K562 (cell line): ENCODE measurements at regions not wholly inside any gene's neighbourhood (a gene's known extent, or its start where the extent isn't known, plus 50 kb on each side); places are given as distances from the start of the nearest gene placed in this dataset.

Source experiments
- ATAC-seq: fragments of 200-7000 bp; cut with Tn5 transposase; 3 replicates; pipeline ENCODE4 v1.9.1; 2020; ENCODE audit warnings: moderate library complexity
- BruUV-seq: library from RNA; stranded (reverse); fragments of 400-500 nt; replicated peaks from 2 replicates; lab custom pipeline; 2021; lab: Mats Ljungman, UMichigan
- CTCF ChIA-PET: fragments of 300-600 bp; formaldehyde crosslinking; extraction: SDS; loops from one replicate; lab custom pipeline; 2021; ENCODE audit warnings: low intra/inter-chr PET ratio; lab: Yijun Ruan, JAX
- POLR2A ChIA-PET: fragments of 300-600, 350-650 bp; sonication (Branson Sonifier 250); formaldehyde crosslinking; extraction: SDS; loops from one replicate; lab custom pipeline; 2021; ENCODE audit warnings: antibody characterized with exemption, inconsistent platforms; lab: Yijun Ruan, JAX
- DNase-seq, 4 experiments: peaks; one replicate each; pipeline versions ENCODE4 v3.0.0 to v3.0.0-alpha.2; 2011 to 2018; ENCODE audit warnings: low spot score in 3 of 4, mixed read lengths in 3 of 4; ENCODE audit errors: extremely low read depth in 1 of 4
- FAIRE-seq: peaks from 2 replicates; lab custom pipeline; 2011; peaks lifted over from hg19 to GRCh38; lab: Jason Lieb, UNC
- H2AFZ ChIP-seq: 2 replicates; pipeline ENCODE4 v1.6.0; 2011; ENCODE audit warnings: low read depth, low read length, control low read depth, inconsistent platforms
- H3K27ac ChIP-seq: fragments of 200-600 bp; 3 replicates; pipeline ENCODE4 v1.8.0; 2011; ENCODE audit warnings: low read depth, mild to moderate bottlenecking, control low read depth, inconsistent platforms, low read length, moderate library complexity, mixed read lengths; ENCODE audit errors: extremely low read depth
- H3K27me3 ChIP-seq, 2 experiments: fragments of 300-600 bp in 1 of 2; 2 replicates in 1 of 2; 3 replicates in 1 of 2; pipeline versions ENCODE4 v1.6.0 to v1.8.0; 2011; ENCODE audit warnings: inconsistent platforms in 2 of 2, low read length in 2 of 2, mild to moderate bottlenecking in 1 of 2, mixed read lengths in 1 of 2, moderate library complexity in 1 of 2; ENCODE audit not compliant: control insufficient read depth in 2 of 2, insufficient read depth in 2 of 2
- H3K36me3 ChIP-seq: fragments of 300-600 bp; 3 replicates; pipeline ENCODE4 v1.8.0; 2011; ENCODE audit warnings: mild to moderate bottlenecking, low read length, inconsistent platforms; ENCODE audit not compliant: control insufficient read depth, insufficient read depth
- H3K4me1 ChIP-seq, 2 experiments: fragments of 200-600 bp in 1 of 2; replicated peaks in 1 of 2; 2 replicates in 1 of 2; 3 replicates in 1 of 2; pipeline versions ENCODE4 v1.5.1 to v1.8.0; 2011; ENCODE audit warnings: inconsistent platforms in 2 of 2, low read length in 2 of 2, mild to moderate bottlenecking in 1 of 2, mixed read lengths in 1 of 2, moderate library complexity in 1 of 2; ENCODE audit not compliant: control insufficient read depth in 2 of 2, insufficient read depth in 2 of 2
- H3K4me2 ChIP-seq: 2 replicates; pipeline ENCODE4 v1.6.1; 2011; ENCODE audit warnings: low read length, control low read depth, inconsistent platforms, mixed read lengths; ENCODE audit not compliant: insufficient read depth
- H3K4me3 ChIP-seq: fragments of 200-600 bp; sonication (generic), shearing (Covaris generic); 2 replicates; pipeline ENCODE4 v1.5.1; 2016; ENCODE audit warnings: control low read depth, inconsistent platforms
- H3K79me2 ChIP-seq: fragments of 200-600 bp; 3 replicates; pipeline ENCODE4 v1.8.0; 2011; ENCODE audit warnings: low read length, inconsistent platforms; ENCODE audit not compliant: control insufficient read depth, insufficient read depth
- H3K9ac ChIP-seq, 2 experiments: 2 replicates each; pipeline versions ENCODE4 v1.6.0 to v1.6.1; 2011; ENCODE audit warnings: low read depth in 2 of 2, low read length in 2 of 2, control low read depth in 1 of 2, inconsistent platforms in 1 of 2, mild to moderate bottlenecking in 1 of 2, mixed read lengths in 1 of 2; ENCODE audit not compliant: insufficient read depth in 1 of 2
- H3K9me1 ChIP-seq: one replicate; pipeline ENCODE4 v1.6.0; 2011; ENCODE audit warnings: inconsistent platforms, mild to moderate bottlenecking, low read length, moderate library complexity; ENCODE audit not compliant: control insufficient read depth, insufficient read depth
- H3K9me3 ChIP-seq: replicated peaks from 2 replicates; pipeline ENCODE4 v1.5.1; 2011; ENCODE audit warnings: low read depth, low read length, inconsistent platforms; ENCODE audit not compliant: control insufficient read depth, insufficient read depth
- H4K20me1 ChIP-seq: replicated peaks from 2 replicates; pipeline ENCODE4 v1.6.1; 2011; ENCODE audit warnings: low read length, inconsistent platforms, mixed read lengths; ENCODE audit not compliant: control insufficient read depth, insufficient read depth
- ARID3B ChIP-seq: fragments of 250-450 bp; sonication (Bioruptor Pico); IDR thresholded peaks from 2 replicates; pipeline ENCODE4 v1.4.0; 2020; ENCODE audit warnings: borderline replicate concordance
- GABPB1 ChIP-seq: sonication (generic); formaldehyde crosslinking; IDR thresholded peaks from 2 replicates; pipeline ENCODE4 v1.8.0; 2022; ENCODE audit warnings: mild to moderate bottlenecking, missing genetic modification reagents
- GATAD2A ChIP-seq: fragments of 450-650 bp; IDR thresholded peaks from 2 replicates; pipeline ENCODE4 v1.6.1; 2017
- HDAC3 ChIP-seq: fragments of 450-650 bp; IDR thresholded peaks from 2 replicates; pipeline ENCODE4 v1.6.1; 2018; ENCODE audit warnings: borderline replicate concordance, mild to moderate bottlenecking, moderate library complexity; ENCODE audit not compliant: partially characterized antibody
- MCM3 ChIP-seq: fragments of 450-650 bp; IDR thresholded peaks from 2 replicates; pipeline ENCODE4 v1.6.1; 2016
- MXD1 ChIP-seq: fragments of 250-450 bp; sonication (Bioruptor Pico); IDR thresholded peaks from 2 replicates; pipeline ENCODE4 v1.8.0; 2021; ENCODE audit warnings: borderline replicate concordance, mild to moderate bottlenecking, moderate library complexity; ENCODE audit not compliant: poor library complexity, severe bottlenecking
- NR4A1 ChIP-seq, 2 experiments: fragments of 250-450 bp in 1 of 2; fragments of 450-650 bp in 1 of 2; sonication (Bioruptor Pico) in 1 of 2; IDR thresholded peaks; 2 replicates each; pipeline versions ENCODE4 v1.4.0 to v1.6.1; 2016 to 2020; ENCODE audit warnings: mild to moderate bottlenecking in 2 of 2, missing compliant biosample characterization in 1 of 2, missing genetic modification characterization in 1 of 2, moderate library complexity in 1 of 2
- PURB ChIP-seq: sonication (generic); formaldehyde crosslinking; IDR thresholded peaks from 2 replicates; pipeline ENCODE4 v1.9.0; 2021; ENCODE audit warnings: low read depth, mild to moderate bottlenecking, missing genetic modification reagents
- TAF1 ChIP-seq: IDR thresholded peaks from 2 replicates; pipeline ENCODE4 v1.6.1; 2011; ENCODE audit warnings: mild to moderate bottlenecking, low read length, moderate library complexity; ENCODE audit not compliant: insufficient read depth, control insufficient read depth, severe bottlenecking; ENCODE audit errors: extremely low read depth
- ZNF444 ChIP-seq: fragments of 250-450 bp; sonication (Bioruptor Pico); IDR thresholded peaks from 2 replicates; pipeline ENCODE4 v1.4.0; 2020; ENCODE audit warnings: mild to moderate bottlenecking, moderate library complexity
- ZNF740 ChIP-seq, 3 experiments: fragments of 200-800 bp in 1 of 3; sonication (Bioruptor generic) in 1 of 3; sonication (generic) in 1 of 3; formaldehyde crosslinking in 1 of 3; IDR thresholded peaks; 2 replicates each; pipeline versions ENCODE4 v1.6.1 to v1.8.0; 2016 to 2022; ENCODE audit warnings: mild to moderate bottlenecking in 2 of 3, missing compliant biosample characterization in 2 of 3, missing genetic modification characterization in 2 of 3, missing genetic modification reagents in 1 of 3
- WGBS: fragments of 100-300 bp; shearing (Covaris generic); methylation state at CpG from one replicate; pipeline ENCODE4 v1.1.6; 2016; ENCODE audit warnings: low coverage, mixed read lengths; ENCODE audit not compliant: insufficient coverage; ENCODE audit errors: missing lambda C conversion rate; 5-methylcytosine and 5-hydroxymethylcytosine counted together
- in situ Hi-C: fragments of 300-500 bp; cut with MboI; formaldehyde crosslinking; loops from 4 replicates; pipeline ENCODE4 v1.15.0; 2018; ENCODE audit warnings: inconsistent platforms, mixed read lengths
- intact Hi-C: fragments of 100-400 bp; cut with micrococcal nuclease; formaldehyde crosslinking; loops from 2 replicates; pipeline ENCODE4 v1.14.2; 2022

DNA sequence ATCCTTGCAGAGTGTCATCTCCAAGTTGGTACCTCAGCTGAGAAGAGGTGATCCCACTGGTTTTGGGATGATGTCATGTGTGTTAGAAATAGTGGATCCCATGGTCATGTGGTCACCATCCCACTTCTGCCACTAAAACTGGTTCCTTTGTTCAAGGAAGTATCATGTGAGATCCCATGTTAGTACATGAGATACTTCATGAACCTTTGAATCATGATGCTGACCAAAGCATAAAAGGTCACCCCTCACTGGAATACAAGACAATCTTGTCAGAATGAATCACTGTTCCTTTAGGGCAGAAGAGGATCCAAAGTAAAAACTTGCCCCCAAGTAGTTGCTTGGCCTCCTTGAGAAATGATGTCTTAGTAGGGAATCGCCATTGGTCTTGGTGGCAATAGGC, 150.9 kb upstream of the MOCS2 start:
- ChIA-PET POLR2A (no interaction called here), CTCF (no interaction called here)
- no peak overlapping the region for H3K4me3 ChIP-seq
- H3K27me3 ChIP-seq, result no peaks in the 10 kb centered on the region
- FAIRE-seq (no peak), DNase-seq (no peak), ATAC-seq (no peak)
- H3K27ac ChIP-seq, result no peak overlapping the region
- H4K20me1 ChIP-seq, result no peaks in the 10 kb centered on the region
- TF ChIP-seq ZNF740 (CRISPR knock-in tag; IDR thresholded peaks at IDR 0.05) (no peak), ZNF740 (tag; IDR thresholded peaks at IDR 0.05) (no peak), ARID3B (CRISPR knock-in tag) (no peak), HDAC3 (no peak), MXD1 (CRISPR knock-in tag) (no peak), TAF1 (no peak), GATAD2A (no peak), MCM3 (no peak), NR4A1 (CRISPR knock-in tag; IDR thresholded peaks at IDR 0.05) (no peak), NR4A1 (tag; IDR thresholded peaks at IDR 0.05) (no peak), GABPB1 (CRISPR knock-in tag) (no peak), ZNF444 (no peak), PURB (CRISPR knock-in tag) (no peak)
- H3K9me1 ChIP-seq, result no peaks in the 10 kb centered on the region
- no peak overlapping the region for H3K4me2 ChIP-seq
- no peaks in the 10 kb centered on the region for H3K79me2 ChIP-seq
- H3K9me3 ChIP-seq, result no peaks in the 10 kb centered on the region
- H3K36me3 ChIP-seq, result no peaks in the 10 kb centered on the region
- in situ Hi-C loops (loop anchor here (5.0 kb wide), 1 partner anchor 82 kb away; no protein-coding TSS in a partner anchor), intact Hi-C loops (loop anchor here (10.0 kb wide), 2 partner anchors 164 to 964 kb away; no protein-coding TSS in a partner anchor)
- no TSS peak for BruUV-seq
- H3K4me1 ChIP-seq, result no peaks in the 10 kb centered on the region
- H3K9ac ChIP-seq, result no peak overlapping the region
- H2AFZ ChIP-seq, result no peak overlapping the region
- 0% methylated on average over 1 of the region's 1 CpG for WGBS
